Adrenal gland (tissue), 5 donors: ENCODE measurements at regions not wholly inside any gene's neighbourhood (a gene's known extent, or its start where the extent isn't known, plus 50 kb on each side); places are given as distances from the start of the nearest gene placed in this dataset.

ENCODE experiments used
- POLR2A ChIP-seq, 2 donors: fragments of 450-650 bp; IDR thresholded peaks; one replicate each; pipeline ENCODE4 v1.6.1; 2017; ENCODE audit warnings: antibody characterized with exemption in 2 of 2, mild to moderate bottlenecking in 2 of 2, moderate library complexity in 1 of 2
- TF ChIP-seq, protein P1 (sequence below), 6 experiments: fragments of 450-650 bp in 4 of 6; fragments of 200-600 bp in 2 of 6; sonication (generic) in 1 of 6; IDR thresholded peaks; 1 replicate in 5 of 6; 2 replicates in 1 of 6; pipeline versions ENCODE4 v1.5.1 to v1.8.0; 2016 to 2021; ENCODE audit warnings: antibody characterized with exemption in 6 of 6, mild to moderate bottlenecking in 2 of 6, moderate library complexity in 1 of 6
- donor health status: DM: no; HTN: no; CAD: no.

DNA sequence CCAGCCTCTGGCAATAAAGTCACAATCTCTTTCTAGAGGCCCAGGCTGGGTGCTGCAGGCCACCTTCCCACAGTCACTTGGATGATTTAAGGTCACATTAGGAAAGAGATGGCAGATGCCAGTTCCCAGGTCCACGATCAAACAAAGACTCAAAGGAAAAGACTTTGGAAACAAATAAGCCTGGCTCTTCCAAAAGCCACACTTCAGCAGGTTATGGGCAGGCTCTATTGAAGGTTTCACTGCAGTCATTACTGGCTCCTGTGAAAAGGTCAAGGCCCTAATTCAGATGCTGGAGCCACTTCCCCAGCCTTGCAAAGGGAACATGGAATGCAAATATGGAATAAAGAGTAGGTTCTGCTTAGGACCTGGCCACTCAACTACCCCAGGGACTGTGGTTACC, 104.0 kb upstream of the ZNF32 start:
- TF ChIP-seq, protein P1, sequence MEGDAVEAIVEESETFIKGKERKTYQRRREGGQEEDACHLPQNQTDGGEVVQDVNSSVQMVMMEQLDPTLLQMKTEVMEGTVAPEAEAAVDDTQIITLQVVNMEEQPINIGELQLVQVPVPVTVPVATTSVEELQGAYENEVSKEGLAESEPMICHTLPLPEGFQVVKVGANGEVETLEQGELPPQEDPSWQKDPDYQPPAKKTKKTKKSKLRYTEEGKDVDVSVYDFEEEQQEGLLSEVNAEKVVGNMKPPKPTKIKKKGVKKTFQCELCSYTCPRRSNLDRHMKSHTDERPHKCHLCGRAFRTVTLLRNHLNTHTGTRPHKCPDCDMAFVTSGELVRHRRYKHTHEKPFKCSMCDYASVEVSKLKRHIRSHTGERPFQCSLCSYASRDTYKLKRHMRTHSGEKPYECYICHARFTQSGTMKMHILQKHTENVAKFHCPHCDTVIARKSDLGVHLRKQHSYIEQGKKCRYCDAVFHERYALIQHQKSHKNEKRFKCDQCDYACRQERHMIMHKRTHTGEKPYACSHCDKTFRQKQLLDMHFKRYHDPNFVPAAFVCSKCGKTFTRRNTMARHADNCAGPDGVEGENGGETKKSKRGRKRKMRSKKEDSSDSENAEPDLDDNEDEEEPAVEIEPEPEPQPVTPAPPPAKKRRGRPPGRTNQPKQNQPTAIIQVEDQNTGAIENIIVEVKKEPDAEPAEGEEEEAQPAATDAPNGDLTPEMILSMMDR (IDR thresholded peaks at IDR 0.05), result no peak
- TF ChIP-seq POLR2A (IDR thresholded peaks at IDR 0.05), result no peak
